Activated CD4-positive, alpha-beta T cell treated with anti-CD3 and anti-CD28 coated beads for 1 hour (primary cell): ENCODE measurements at regions not wholly inside any gene's neighbourhood (a gene's known extent, or its start where the extent isn't known, plus 50 kb on each side); places are given as distances from the start of the nearest gene placed in this dataset.

Experiments
- DNase-seq: peaks from one replicate; pipeline ENCODE4 v3.0.0-alpha.2; 2020

DNA sequence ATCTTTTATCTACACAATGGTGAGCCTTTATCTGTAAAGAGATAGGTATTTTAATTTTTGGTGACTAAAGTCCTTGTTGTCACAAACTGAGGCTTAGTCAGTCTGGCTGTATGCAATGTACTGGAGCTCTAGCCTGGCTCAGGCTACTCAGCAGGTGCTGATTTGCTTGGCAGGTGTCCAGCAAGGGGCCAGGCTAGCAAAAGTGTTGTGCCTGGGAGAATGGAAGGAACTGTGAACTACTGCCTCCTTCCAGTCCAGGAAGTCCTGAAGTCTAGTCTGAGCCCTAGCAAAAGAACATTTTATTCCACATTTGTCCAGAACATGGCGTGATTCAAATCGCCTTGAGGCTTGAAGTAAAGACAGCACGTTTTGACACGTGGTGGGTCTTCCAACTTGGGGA, 260.5 kb downstream of the CCDC85A start:
- DNase-seq: no peak

DNA sequence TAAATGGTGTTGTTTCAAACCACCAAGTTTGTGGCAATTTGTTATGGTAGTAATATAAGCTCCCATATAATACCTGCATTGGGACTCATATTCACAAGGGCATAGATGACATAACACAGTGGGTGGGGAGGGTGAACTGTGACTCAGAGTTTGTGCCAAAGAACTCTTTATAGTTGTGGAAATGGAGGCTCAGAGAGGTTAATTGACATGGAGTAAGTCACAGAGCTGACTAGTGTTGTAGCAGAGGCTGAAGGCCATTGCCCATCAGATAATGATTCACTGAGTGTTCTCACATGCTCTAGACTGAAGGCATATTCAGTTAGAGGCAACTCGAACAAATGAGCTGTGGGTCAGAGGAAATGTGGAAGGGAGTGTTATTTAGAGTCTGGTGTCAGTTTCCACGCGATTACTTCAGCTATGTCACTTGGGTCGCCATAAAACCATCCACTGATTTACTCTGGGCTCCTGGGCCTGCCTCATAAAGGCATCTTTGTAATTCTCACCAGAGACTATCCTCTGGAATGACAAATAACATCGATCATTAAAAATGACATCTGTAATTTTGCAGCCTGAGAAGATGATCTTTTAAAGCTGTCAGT, 264.7 kb downstream of the CCDC85A start:
- no peak for DNase-seq

DNA sequence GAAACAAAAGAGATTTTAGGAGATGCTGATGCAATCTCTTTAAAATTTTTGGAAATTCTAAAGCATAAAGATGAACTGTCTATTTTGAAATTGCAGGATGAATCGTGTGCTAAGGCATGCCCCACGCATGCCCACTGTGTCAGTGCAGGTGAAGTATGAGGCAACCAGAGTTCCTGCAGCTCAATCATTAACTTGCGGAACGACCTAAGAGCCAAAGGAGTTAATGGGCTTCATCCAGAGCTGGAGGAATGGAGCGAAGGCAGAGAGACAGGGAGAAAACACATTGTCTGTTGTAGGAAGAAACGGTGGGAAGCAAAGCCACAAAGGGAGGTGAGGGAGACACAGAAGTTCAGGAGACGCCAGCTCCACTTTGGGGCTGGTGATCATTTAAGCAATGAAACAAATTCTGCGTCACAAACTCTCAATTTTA, 265.2 kb downstream of the CCDC85A start:
- no peak for DNase-seq

DNA sequence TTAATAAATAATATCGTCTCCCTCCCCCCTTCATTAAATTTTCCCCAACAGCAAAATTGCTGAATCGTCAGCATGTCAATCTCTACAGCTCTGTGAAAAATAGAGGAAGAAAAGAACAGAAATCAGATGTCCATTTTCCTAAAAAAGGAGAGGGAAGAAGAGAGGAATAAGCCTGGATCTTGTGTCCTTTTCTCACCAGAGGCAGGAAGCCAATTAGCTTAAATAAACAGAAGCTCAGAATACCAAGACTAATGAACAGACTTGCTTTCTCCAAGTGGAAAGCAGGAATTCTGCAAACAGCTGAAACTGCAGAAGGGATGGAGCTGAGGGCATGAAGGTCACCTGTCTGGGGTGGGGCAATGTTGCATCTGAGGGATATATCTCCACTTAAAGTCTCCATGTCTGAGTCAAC, 265.7 kb downstream of the CCDC85A start:
- no peak for DNase-seq

DNA sequence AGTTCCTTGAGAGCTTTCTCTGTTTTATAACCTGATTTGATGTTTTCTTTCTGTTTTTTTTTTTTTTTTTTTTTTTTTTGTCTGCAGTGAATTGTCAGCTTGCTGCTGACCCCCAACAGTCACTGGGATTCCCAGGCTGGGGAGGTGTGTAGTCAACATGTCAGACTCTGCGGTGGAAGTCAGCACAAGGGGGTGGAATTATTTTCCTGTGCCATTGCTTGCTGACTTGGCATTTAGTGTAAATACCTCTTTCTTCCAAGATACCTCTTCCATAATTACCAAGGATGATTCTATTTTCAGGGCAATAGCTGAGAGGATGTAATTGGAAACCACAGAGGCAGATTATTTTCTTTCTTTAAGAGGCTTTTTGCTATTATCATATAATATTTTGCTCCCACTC, 266.3 kb downstream of the CCDC85A start:
- no peak for DNase-seq

DNA sequence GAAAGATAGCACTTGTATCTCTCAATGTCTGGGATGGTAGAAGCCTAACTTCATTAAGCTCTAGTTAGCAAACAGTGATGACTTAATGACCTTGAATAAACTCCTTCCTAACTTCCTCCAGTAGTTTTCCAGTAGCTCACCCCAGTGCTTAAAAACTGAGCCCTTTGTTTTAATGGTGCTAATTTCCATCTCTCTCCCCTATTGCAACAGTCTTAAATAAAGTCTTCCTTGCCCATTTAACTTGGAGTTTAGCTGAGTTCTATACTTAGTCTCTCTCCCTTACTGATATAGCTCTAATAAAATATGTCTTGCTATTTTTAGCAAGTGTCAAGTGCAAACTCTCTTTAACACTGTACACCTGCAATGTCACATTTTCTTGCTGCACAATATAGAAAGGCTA, 267.0 kb downstream of the CCDC85A start:
- no peak for DNase-seq

DNA sequence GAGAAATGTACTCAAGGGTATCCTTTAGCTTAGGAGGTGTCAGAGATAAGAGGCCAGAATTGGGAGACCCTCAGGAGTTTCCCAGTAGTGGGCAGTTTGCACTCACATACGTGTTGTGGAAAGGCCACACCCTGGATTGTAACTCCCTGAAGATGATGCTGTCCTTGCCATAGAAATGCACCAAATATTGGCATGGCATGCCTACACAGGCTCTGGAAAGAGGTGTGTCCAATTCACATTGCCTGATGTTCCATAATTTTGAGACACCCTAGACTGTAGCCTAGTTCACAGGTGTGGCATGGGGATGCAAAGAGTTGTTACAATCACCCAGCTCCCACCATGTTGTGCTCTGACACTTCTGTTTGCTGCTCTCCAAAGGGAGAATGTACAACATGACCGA, 271.9 kb downstream of the CCDC85A start:
- no peak for DNase-seq

DNA sequence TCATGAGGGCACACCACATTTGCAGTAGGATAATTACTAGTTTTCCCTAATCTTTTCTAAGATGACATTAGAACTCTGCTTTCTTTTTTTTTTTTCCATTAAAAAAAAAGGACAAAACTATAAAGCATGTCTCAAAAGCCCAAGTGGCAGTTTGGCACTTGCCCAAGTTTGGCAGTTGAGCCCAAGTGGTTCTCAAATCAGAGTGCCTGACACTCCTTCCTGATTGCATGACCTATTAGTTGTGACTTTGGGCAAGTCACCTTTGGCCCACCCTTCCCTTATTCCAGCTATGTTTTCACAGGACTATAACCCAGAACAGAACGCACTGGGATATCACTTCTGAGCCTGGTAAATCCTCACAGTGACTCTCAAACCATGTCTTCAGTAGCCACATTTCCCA, 273.0 kb downstream of the CCDC85A start:
- DNase-seq: no peak

DNA sequence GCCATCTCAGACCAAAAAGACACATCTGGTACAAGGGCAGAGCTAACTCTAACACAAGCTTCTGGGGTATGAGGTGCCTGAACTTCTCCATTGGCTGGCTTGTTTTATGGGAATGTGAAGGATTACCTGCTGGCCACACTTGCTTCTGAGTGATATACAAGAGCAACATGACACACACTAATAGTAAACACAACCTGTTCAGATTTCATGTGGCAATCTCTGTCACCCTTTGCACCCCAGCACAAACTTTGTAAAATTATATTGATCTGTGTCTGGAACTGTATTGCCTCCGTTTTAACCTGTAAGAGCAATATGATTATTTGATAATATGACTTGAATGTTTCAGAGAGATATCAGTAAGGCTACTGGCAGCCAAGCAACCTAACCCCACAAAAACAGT, 276.7 kb downstream of the CCDC85A start:
- DNase-seq: no peak

DNA sequence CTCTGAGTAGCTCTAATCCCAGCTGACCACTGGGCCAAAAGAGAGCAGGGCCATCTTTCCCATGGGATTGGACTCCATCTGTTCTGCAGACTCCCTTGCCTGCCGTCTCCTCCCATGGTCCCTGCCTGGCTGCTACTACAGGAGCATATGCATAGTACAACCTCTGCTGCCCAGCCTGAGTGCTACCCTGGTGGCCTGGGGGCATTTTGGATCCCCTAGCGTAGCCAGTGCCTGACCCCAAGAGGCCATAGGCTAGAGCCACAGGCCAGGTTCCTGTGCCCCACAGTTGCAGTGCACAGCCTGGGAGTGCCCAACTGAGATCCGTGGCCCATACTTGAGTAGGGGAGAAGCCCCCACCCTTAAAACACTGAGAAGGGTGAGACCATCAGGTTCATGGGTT, 280.3 kb downstream of the CCDC85A start:
- DNase-seq: no peak

DNA sequence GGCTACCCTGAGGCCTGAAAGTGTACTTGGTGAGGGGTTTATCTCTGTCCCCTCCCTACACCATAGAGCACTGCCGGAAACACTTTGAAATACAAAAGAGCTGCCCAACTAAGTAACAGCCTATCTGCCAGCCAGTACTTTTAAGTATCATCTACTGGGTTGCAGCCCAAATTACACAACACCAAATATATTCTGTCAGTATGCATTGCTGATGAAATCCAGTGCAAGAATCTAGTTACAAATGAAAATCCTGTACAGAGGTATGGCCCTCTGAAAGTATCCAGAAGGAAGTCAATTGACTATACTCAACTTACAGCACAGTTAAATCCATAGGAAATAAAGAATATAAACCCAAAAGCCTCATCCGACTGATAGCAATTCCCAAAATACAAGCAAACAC, 280.8 kb downstream of the CCDC85A start:
- DNase-seq: no peak

DNA sequence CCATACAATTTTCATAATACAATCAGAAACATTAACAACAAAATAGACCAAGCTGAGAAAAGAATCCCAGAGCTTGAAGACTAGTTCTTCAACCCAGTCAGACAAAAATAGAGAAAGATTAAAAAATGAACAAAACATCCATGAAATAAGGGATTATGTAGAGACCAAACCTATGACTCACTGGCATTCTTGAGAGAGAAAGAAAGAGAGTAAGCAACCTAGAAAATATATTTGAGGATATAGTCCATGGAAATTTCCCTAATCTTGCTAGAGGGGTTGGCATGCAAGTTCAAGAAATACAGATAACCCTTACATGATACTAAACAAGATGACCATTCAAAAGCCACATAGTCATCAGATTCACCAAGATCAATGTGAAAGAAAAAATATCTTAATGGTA, 281.7 kb downstream of the CCDC85A start:
- no peak for DNase-seq

DNA sequence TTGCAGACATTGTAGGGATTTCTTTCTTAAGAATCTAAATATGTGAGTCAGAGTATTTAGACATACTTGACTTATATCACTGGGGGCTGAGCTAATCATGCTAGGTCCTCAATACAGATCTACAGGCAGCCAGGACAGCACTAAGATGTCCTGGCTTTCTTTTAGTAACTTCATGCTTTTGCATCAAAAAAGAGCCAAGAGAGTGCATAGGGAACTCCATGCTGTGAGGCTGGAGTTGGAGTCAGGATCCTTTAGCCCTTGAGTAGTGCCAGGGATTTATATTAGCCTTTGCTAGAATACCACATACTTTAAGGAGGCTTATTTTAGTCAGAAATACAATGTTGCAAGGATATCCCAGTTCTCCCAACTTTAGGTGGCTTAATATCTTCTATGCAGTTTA, 289.7 kb downstream of the CCDC85A start:
- no peak for DNase-seq

DNA sequence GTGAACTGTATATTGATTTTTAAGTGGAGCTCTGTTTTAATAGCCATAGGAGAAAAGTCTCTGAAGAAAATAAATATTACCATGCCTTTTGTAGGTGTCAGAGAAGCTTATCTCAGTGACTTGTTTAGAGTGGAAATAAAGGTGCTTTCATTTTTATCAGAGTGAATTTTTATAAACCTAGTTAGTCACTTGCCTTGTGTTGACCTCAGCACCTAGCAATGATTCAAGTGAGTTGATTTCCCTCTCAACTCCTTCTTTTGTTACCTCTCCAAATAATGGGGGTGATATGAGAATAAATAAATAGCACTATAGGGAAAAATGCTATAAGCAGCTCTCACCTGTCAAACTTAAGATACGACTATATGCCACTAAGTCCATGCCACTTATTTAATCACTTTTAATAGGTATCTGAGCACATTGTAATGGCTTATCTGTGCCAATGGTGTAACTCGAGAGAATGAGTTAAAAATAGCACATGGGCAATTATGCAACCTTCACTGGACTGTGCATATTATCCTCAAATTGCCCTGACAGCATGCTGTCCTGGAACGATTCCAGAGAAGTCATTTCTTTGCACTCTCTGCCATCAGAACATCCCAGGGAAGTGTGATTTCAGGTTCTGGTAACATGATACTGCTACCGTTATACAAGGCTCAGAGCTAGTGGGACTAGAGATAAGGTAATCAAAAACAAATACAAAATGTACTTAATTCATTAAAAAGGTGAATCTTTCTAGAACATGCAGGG, 290.8 kb downstream of the CCDC85A start:
- DNase-seq: no peak

DNA sequence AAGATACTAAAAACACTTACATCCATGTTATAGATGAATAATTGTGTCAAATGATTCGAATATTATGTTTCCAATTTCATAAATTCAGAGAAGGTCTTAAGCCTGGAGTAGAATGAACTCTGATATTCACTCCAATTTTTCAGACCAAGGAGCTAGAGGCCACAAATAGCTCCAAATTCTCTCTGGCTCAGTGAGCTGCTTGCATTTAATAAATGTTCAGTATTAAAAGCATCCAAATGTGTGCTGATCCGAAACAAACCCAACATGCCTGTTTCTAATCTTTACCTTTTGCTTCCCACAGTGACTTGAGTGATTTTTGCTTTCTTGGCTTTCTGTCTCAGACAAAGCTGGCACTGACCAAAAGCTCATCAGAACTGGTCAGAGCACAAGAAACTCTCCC, 291.4 kb downstream of the CCDC85A start:
- no peak for DNase-seq

DNA sequence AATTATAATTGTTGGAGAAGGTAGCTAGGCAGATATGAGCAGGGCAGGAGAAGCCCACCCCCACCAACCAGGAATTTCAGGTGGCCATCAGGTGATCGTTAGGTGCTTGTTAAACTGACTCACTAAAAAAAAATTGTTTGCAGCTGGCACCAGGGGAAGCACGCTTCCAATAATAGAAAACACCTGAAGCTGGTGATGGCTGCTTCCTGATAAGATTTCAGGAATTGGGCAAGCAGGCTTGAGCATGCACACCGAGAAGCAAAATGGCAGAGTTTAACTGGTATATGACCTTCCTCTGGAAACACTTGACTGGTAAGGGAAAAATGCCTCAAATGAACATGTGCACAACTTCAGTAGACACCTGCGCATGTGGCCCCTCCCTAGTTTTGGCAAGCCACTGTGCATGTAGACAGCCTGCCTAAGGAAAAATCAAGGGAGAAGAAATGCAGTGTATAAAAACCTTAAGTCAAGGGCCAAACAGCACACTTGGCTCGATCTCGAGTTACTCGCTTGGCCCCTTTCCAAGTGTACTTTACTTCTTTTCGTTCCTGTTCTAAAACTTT, 292.8 kb downstream of the CCDC85A start:
- no peak for DNase-seq

DNA sequence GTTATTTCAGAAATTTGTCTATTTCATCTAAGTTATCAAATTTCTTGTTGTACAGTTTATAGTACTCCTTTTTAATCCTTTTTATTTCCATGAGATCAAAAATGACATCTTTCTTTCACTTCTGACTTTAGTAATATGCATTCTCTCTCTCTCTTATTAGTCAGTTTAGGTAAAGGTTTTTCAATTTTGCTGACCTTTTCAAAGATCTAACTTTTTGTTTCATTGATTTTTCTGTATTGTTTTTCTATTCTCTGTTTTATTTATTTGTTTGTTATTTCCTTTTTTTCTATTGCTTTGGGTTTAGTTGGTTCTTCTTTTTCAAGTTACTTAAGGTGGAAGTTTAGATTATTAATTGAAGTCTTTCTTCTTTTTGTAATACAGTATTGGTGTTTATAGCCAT, 294.2 kb downstream of the CCDC85A start:
- no peak for DNase-seq

DNA sequence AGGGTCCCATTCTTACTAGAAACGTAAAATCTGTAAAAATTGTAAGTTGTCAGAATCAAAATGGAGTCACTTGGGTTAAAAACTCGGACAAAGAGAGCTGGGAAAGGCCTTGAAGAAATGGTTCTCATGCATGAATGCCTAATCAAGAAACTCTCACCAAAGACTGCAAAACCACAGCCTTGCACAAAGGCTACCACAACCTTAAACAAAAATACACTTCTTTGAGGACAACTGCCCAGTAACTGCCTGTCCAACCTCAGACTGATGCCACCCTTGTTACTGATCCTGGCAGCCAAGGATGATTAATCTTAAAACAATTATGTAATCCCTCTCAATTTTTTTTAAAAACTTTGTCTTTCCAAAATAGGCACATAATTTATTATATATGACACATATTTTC, 299.3 kb downstream of the CCDC85A start:
- DNase-seq: no peak

DNA sequence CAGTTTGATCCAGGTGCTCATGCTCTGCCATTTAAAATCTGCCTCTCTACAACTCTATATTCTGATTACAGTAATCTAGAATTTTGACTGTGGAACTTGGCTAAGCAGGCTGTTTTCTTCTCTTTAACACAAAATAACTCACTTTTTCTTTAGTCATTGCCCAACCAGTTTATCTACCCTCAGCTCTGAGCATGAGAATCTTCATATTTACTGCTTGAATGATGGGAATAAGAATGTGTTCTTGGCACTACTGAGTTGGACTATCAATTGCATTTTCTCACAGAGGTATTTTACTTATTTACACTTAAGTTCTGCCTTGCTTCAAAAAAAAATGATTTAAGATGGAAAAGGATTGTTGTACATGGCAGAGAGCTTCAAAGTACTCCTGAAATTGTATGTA, 301.1 kb downstream of the CCDC85A start:
- DNase-seq: no peak

DNA sequence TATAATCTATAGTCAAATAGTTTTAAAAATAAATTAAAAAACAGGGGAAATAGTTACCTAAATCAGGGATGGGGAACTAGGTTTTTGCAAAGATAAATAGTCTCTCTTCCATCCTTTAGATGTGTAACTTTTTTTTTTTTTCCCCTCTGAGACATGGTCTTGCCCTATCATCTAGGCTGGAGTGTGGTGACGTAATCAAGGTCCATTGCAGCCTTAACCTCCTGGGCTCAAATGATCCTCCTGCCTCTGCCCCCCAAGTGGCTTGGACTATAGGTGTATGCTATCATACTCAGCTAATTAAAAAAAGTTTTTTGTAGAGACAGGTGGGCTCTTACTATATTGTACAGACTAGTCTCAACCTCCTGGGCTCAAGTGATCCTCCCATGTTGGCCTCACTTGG, 316.5 kb downstream of the CCDC85A start:
- DNase-seq: no peak

DNA sequence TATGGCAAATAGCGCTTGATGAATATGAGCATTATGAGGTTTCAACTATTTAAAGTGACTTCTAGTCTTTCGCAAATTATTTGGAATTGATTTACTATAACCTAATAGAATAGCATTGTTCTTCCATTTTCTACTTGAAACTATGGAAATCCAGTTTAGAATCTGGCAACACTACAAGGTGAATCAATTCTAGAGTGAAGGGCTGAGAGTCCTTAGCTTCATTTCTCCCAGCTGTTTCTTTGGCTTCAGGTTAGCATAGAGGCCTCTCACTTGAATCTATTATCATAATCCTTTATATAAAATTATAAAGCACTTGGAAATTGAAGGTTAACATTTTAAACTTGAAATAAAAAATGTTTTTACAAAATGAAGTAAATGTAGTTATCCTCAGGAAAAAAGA, 318.8 kb downstream of the CCDC85A start:
- DNase-seq: no peak

DNA sequence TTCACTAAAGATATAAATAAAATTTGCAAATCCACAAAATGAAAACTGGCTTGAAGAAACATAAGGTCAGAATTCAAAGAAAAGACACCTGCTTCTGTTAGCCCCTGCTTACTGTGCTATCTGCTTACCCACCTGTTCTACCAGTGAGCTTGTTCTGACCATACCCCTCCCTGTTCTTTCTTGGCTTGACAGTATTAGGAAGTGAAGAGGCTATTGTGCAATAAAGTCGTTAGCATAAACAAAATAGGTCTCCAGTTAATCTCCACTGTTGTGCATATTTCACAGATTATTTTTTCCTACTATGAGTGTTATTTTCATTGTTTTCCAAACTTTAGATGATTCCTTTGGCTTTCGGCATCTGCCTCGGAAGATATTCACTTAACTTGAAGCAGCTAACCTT, 322.1 kb downstream of the CCDC85A start:
- DNase-seq: no peak

DNA sequence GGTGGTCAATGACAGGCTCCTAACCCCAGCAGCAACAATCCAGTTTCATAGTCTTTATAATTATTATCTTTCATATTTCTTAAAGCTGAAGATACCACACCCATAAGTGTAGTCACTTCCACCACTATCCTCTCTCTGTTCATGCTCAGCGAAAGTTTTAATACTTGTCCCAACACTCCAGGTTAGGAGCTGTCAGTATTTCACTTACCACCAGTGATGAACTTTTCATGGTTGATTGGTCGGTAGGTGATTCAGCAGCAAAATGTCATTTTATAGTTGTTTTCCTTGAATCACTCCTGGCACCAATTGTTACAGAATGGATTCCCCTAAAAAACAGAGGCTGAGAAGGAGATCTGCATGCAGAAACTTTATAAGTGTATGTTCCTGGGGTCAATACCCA, 324.9 kb downstream of the CCDC85A start:
- no peak for DNase-seq

DNA sequence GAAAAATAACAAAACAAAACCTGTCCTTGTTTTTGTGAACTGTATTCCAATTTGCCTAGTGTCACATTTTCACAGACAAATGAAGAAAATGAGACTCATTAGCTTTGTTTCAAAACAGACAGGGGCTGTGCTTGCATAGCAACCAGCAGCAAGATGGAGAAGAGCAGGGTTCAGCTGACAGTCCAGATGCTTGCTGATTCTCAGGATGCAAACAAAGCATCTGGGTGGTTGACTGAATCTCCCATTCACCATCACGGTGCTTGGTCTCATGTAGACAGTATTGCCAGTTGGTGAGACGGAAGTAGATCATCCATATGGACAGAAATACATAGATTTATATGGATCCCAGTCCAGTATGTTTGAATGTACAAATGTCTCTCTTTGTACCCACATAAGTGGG, 326.8 kb downstream of the CCDC85A start:
- DNase-seq: no peak

DNA sequence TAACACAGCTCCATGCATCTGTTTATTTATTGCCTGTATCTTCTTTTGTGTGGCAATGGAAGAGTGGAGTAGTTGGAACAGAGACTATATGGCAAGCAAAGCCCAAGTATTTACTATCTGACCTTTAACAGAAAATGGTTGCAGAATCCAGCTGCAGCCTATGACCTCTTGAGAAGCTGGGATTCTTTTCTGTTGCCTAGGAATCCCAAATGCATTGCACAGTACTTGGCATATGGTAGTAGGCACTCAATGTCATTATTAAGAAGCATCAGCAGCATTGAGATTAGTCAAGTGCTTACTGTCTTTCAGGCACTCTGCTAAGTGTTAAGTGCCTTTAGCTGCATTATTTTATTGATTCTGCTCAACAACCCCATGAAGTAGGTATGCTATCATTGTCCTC, 331.6 kb downstream of the CCDC85A start:
- DNase-seq: no peak
